Hepatocyte (in vitro differentiated cells): ENCODE measurements at regions not wholly inside any gene's neighbourhood (a gene's known extent, or its start where the extent isn't known, plus 50 kb on each side); places are given as distances from the start of the nearest gene placed in this dataset.

Experiments used
- CTCF ChIP-seq: fragments of 200-600 bp; sonication (generic); IDR thresholded peaks from 2 replicates; pipeline ENCODE4 v1.5.1; 2016; ENCODE audit warnings: antibody characterized with exemption, mild to moderate bottlenecking; ENCODE audit not compliant: poor library complexity
- EZH2 ChIP-seq: fragments of 200-600 bp; sonication (generic); IDR thresholded peaks from 2 replicates; pipeline ENCODE4 v1.6.1; 2016; ENCODE audit warnings: antibody characterized with exemption, mild to moderate bottlenecking, borderline replicate concordance

GRCh38 chr20:48563191-48563870 is 264.5 kb downstream of the PREX1 start:
- TF ChIP-seq CTCF, result no peak
- TF ChIP-seq EZH2, result no peak
